ENCODE measurements at regions not wholly inside any gene's neighbourhood (a gene's known extent, or its start where the extent isn't known, plus 50 kb on each side); places are given as distances from the start of the nearest gene placed in this dataset.

GRCh38 chr21:15151385-15152103 lies 86.7 kb upstream of the NRIP1 start:
- no peak for TF ChIP-seq CTCF (IDR thresholded peaks at IDR 0.05; ENCODE audit: extremely low read depth, missing control alignments)

GRCh38 chr21:15152591-15152990 lies 87.8 kb upstream of the NRIP1 start:
- TF ChIP-seq CTCF (IDR thresholded peaks at IDR 0.05; ENCODE audit: extremely low read depth, missing control alignments), result no peak

More at GRCh38 chr21:15151385-15152103, 86.7 kb upstream of the NRIP1 start:
- DNase-seq (ENCODE audit: low spot score), result no peak

GRCh38 chr21:15159382-15160020 lies 94.7 kb upstream of the NRIP1 start:
- DNase-seq (ENCODE audit: low spot score), result no peak
- TF ChIP-seq CTCF (IDR thresholded peaks at IDR 0.05; ENCODE audit: extremely low read depth, missing control alignments), result no peak

More at GRCh38 chr21:15152591-15152990, 87.8 kb upstream of the NRIP1 start:
- DNase-seq (ENCODE audit: low spot score), result no peak

GRCh38 chr21:15160136-15160535 lies 95.3 kb upstream of the NRIP1 start:
- DNase-seq (ENCODE audit: low spot score), result no peak
- TF ChIP-seq CTCF (IDR thresholded peaks at IDR 0.05; ENCODE audit: extremely low read depth, missing control alignments), result no peak

- TF ChIP-seq CTCF (IDR thresholded peaks at IDR 0.05; ENCODE audit: extremely low read depth, missing control alignments), result no peak
- DNase-seq (ENCODE audit: low spot score), result no peak
Observed at GRCh38 chr21:15162921-15163320, 98.1 kb upstream of the NRIP1 start.

- TF ChIP-seq CTCF (IDR thresholded peaks at IDR 0.05; ENCODE audit: extremely low read depth, missing control alignments), result no peak
- DNase-seq (ENCODE audit: low spot score), result no peak
Observed at GRCh38 chr21:15164273-15164672, 99.5 kb upstream of the NRIP1 start.

- no peak for DNase-seq (ENCODE audit: low spot score)
Observed at GRCh38 chr21:15164678-15165303, 100.0 kb upstream of the NRIP1 start.

More at GRCh38 chr21:15164678-15165303, 100.0 kb upstream of the NRIP1 start:
- no peak for TF ChIP-seq CTCF (IDR thresholded peaks at IDR 0.05; ENCODE audit: extremely low read depth, missing control alignments)

Data from GM20000 (cell line).